SIG-M5 (cell line): ENCODE measurements at regions not wholly inside any gene's neighbourhood (a gene's known extent, or its start where the extent isn't known, plus 50 kb on each side); places are given as distances from the start of the nearest gene placed in this dataset.

Source experiments
- DNase-seq: peaks from one replicate; lab custom pipeline; 2025; lab: John Stamatoyannopoulos, UW

DNA sequence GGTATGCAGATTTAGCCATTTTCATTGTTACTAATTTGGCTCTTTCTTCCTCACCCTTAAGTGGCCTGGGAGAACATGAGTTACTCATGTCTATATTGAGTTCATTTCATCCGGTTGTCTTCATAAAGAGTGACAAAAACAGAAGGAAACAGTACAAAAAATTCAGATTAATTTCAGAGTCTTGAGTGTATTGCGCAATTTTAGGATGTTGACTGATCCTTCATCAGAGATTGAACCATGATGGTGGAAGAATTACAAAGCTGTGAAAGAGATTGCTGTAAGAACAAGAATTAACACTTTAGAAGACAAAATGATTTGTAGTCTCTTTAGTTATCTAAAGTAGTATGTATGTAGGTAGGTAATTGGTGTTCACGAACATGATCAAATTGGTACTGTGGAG is 194.0 kb upstream of the PPP1R3A start:
- no peak for DNase-seq

- no peak for DNase-seq
These were observed 191.9 kb upstream of the PPP1R3A start for GRCh38 chr7:114110666-114111065.

- DNase-seq = no peak
These were observed 190.9 kb upstream of the PPP1R3A start for GRCh38 chr7:114109721-114110120.

GRCh38 chr7:114109304-114109703 is 190.5 kb upstream of the PPP1R3A start:
- DNase-seq = peak; percentile 6

- DNase-seq = no peak
These were observed 189.7 kb upstream of the PPP1R3A start for GRCh38 chr7:114108510-114108909.

DNA sequence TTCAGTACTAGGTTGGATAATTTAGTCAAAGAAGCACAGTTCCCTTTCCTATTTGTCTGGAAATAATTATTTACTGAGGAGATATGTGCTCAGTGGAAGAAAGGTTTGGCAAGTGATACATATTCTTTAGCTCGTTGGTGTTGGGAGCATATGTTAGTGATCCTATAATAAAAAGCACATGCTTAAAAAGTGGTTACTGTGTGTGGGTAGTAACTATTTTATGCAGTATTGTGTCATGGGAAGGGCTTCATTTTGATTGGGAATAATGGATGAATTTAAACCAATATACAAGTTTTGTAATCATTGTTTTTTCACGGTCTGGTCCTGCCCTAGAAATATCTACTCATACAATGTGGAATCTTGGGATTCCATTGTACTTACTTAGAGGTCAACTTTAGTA is 188.7 kb upstream of the PPP1R3A start:
- DNase-seq = no peak

- DNase-seq = no peak
These were observed 185.2 kb upstream of the PPP1R3A start for GRCh38 chr7:114104035-114104434.

DNA sequence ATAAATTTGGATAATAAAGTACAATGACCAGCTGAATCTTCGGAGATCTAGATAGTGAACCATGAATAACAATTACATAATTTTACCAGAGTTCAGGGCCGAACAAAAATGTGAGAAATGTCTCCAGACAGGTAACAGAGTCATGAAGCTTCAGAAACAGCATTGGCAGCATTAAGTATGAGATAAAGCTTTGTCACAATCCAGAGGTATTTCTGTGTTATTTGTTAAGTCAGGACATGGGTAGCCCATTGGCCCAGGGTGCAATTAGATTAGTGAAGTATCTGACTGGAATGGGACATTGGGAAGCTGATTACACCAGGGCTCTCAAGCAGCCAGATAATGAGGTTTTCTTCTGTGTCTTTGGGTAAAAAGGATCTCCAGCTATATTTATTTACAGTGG is 184.2 kb upstream of the PPP1R3A start:
- DNase-seq = no peak

GRCh38 chr7:114102131-114102530 is 183.3 kb upstream of the PPP1R3A start:
- DNase-seq = no peak

DNA sequence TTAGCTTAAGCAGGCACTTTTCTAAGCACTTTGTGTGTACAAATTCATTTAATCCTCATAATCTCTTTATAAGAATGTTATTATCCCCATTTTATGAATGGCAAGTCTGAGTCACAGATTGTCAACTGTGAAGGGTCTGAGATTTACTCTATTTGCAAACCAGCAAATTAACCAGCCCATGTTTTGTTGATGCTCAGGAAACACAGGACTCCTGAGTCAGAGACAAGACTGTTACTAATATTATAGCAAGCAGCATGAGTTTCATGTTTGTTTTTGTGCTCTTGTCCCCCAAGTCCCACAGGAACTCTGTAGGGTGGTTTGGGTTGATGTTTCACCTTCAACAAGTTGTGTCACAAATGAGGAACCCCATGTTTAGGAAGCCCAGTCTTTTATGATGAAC is 182.0 kb upstream of the PPP1R3A start:
- DNase-seq = no peak

DNA sequence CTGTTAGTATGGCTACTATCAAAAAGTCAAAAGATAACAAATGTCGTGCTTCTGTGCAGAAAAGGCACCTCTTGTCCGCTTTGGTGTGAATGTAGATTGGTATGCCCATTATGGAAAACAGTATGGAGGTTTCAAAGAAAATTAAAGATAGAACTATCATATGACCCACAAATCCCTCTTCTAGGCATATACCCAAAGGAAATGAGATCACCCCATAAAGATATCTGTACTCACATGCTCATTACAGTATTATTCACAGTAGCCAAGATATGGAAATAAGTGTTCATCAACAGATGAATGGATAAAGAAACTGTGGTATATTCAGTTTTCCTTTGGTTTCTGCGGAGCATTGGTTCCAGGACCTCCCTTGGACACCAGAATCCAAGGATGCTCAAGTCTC is 180.5 kb upstream of the PPP1R3A start:
- DNase-seq = no peak

DNA sequence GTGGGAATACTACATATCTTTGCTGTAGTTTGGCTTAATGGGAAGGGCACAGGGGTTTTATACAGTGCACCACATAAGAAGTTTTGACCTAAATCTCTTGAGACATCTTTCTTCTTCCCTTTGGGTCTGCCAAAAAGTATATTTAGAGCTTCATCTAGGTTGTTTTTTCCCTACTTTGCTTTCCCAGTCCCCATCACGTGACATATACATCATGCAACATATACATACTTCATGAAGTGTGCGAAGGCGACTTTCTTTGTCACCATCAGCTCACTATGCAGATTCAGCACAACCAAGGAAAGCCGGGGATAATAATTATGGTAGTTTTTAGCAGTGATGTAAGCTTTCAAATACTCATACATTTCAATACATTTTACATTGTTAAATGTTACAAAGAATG is 177.1 kb upstream of the PPP1R3A start:
- DNase-seq = no peak

GRCh38 chr7:114088470-114088940 is 169.7 kb upstream of the PPP1R3A start:
- DNase-seq = no peak

DNA sequence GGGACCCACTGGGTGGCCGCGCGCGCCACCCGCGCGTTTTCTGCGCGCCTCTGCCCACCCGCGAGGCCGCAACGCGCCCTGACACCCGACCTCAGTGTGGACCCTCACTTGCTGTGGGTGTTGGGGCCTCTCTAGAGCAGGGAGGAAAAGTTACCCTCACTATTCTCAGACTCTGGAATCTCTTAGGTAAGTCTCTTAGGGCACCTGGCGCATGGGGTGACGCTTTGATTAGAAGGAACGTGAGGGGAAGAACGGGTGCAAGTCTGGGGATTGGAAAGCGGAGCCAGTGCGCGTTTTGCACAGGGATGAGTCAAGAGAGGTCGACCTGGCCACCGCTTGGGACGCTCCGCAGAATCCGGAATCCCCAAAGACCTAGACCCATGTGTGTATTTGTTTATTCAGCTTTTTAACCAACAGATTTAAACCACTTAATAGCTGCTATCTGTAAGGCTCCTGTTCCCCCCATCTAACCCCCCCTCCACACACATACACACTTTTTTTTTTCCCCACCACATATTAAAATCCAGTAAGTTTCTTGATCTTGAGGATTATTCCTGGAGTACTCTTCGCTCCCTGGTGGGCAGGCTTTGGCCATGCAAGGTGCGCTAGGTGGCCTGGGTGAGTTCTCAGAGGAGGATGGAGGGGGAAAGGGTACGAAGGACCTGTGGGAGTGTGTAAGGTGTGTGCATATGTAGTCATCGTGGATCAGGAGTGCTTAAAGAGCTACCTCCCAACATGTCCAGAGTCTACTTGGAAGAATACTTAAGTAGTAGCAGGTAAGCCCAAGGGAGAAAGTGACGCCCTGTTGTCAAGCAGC is 169.1 kb upstream of the PPP1R3A start:
- no peak for DNase-seq

- DNase-seq = no peak
These were observed 168.3 kb upstream of the PPP1R3A start for GRCh38 chr7:114086914-114087652.

GRCh38 chr7:114086537-114086913 is 167.7 kb upstream of the PPP1R3A start:
- no peak for DNase-seq

GRCh38 chr7:114085592-114086501 is 167.0 kb upstream of the PPP1R3A start:
- no peak for DNase-seq

DNA sequence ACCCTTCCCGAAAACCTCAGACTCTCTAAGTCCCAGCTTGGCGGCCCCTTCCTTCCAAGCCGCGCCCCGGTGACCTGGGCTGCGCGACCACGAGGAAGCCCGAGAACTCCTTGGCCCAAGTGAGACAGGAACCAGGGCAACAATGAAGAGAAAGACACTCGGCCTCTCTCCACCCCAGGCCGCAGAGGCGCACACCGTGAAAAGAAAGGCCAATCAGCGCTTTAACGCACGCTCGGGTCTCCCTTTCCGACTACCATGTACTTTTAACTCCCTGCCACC is 166.4 kb upstream of the PPP1R3A start:
- DNase-seq = no peak

DNA sequence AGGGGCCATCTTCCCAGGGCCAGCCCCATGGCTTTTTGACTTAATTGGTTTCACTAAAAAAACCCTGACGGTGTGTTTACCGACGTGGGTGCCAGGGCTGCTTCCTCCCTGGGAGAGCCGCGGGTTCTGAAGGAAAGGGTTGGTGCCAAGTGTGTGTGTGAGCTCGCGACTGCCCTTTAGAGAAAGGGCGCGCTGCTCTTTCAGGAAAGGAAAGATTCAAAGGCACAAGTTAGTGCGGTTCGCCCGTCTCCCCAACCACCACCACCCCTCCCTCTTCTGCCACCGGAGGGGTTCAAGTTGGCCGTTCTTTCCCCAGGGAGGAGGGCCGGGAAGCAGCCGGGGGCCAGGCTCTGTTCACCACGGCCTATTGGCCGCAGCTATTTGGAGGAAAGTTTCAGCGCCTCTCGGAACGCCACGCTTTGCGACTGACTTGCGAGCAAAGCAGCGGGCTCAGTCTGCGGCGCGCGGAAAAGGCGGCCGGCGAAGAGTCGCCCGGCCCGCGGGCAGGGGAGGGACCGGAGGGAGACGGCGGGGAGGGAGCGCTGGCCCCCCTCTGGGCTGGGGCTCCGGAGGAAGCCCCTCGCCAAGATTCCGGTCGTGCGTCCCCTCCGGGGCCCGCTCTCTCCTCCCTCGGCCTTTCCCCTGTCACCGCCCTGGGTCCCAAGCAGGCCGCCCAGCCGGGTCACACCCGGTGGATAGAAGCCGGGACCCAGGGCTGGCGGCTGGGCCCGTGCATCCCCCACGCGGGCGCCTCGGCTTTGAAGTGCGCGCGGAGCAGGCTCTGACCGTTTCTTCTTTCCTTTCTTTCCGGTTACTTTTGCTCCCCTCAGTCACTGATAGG is 165.9 kb upstream of the PPP1R3A start:
- DNase-seq = no peak

GRCh38 chr7:114084002-114084471 is 165.2 kb upstream of the PPP1R3A start:
- DNase-seq = no peak

DNA sequence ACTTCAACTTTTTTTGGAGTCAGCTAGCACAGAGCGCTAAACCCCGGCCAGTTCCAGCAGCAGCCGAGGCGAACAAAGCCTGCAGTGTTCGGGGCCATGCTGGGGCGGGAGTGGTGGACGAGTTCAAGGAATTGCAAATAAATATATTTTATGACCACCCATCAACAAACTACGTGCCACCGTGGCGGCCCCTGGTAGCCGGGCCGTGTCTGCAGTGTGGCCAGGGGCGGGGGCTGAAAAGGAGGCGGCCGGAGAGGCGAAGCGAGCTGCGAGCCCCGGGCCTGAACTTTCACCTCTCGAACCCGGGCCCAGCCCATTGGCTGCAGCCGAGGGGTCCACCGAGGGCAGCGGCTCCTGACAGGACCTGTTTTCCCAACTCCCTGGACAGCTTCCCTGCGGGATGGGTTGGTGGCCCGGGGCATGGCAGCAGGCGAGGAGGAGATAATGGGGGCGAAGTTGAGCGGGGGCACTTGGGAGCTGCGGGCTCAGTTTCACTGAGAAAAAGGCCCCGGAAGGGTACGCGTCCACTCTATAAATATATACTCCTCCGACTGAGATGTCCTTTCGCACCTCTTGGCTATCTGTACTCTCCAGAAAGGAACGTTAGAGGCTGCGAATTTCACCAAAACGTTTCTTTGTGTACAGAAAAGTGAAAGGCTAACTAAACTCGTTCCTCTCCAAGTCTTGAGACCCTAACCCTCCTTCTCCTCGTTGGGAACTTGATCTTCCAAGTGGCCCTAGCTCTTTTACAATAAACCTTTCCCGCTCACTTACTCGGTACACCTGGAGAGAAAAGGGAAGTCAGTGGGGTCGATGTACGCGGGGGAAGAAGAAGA is 164.6 kb upstream of the PPP1R3A start:
- DNase-seq = no peak
